Skin epidermis (tissue), 12 donors: ENCODE measurements at regions not wholly inside any gene's neighbourhood (a gene's known extent, or its start where the extent isn't known, plus 50 kb on each side); places are given as distances from the start of the nearest gene placed in this dataset.

Experiments
- H3K27ac ChIP-seq, 21 experiments: fragments of 200-600 bp; sonication (generic) in 11 of 21; one replicate each; pipeline ENCODE4 v1.5.0; 2020; ENCODE audit warnings: mild to moderate bottlenecking in 3 of 21, inconsistent platforms in 2 of 21, moderate library complexity in 2 of 21
- H3K4me3 ChIP-seq, 7 experiments: fragments of 200-600 bp; sonication (generic) in 2 of 7; one replicate each; pipeline ENCODE4 v1.5.0; 2020; ENCODE audit warnings: inconsistent platforms in 2 of 7, mild to moderate bottlenecking in 2 of 7, moderate library complexity in 1 of 7

DNA sequence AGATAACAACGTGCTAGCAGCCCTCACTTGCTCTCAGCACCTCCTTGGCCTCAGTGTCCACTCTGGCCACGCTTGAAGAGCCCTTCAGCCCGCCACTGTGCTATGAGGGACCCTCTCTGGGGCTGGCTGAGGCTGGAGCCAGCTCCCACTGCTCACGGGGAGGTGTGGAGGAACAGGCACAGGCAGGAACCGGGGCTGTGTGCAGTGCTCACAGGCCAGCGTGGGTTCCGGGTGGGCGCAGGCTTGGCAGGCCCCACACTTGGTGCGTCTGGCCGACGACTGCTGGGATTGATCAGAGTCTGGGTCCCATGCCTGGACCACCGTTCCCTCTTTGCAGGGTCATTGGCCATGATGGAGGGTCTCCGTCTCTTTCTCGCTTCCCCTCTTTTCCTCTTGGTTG, 194.3 kb upstream of the GRAMD2B start:
- no peak overlapping the region for H3K4me3 ChIP-seq
- H3K27ac ChIP-seq, result no peak overlapping the region

GRCh38 chr5:126233256-126233655, 190.0 kb upstream of the GRAMD2B start:
- Histone ChIP-seq H3K27ac (no peak overlapping the region), H3K4me3 (no peak overlapping the region)

- H3K4me3 ChIP-seq, result no peak overlapping the region
Observed at GRCh38 chr5:126234563-126235195, 188.5 kb upstream of the GRAMD2B start.

GRCh38 chr5:126235628-126236027, 187.6 kb upstream of the GRAMD2B start:
- Histone ChIP-seq H3K27ac (no peak overlapping the region), H3K4me3 (no peak overlapping the region)

More at GRCh38 chr5:126234563-126235195, 188.5 kb upstream of the GRAMD2B start:
- no peak overlapping the region for H3K27ac ChIP-seq

DNA sequence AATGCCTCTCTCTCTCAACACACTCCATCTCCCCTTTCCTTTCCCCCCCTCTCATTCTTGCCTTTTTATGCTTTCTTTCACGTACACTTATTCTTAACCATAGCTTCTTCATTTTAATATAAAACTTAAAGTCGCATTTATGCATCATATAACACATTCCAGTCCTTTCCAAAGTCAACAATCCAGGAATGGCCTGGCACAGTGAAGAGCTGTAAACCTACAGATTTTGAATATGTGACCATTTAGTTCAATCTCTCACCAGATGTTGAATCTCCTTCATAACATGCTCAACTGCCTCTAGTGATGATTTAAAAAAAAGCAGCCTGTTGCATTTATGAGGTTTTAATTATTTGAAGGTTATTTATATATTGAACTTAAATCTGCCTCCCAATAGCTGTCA, 186.2 kb upstream of the GRAMD2B start:
- H3K4me3 ChIP-seq, result no peak overlapping the region

DNA sequence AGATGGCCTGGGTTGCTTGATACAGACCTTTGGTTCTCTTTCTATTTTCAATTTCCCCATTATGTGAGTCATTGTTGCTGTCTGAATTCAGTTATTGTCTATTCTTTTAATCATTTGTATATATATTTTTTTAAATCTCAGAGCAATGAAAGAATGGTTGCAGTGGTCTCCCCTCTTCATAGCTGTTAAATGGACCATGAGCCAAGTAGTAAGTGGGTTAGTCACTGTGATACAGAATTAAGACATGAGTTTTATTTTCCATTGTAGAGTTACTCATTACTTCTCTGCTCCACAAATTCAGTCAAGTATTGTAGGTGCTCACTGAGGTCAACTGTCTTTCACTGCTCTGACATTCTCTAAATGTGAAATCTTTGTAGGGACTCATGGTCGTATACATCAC, 174.6 kb upstream of the GRAMD2B start:
- Histone ChIP-seq H3K27ac (no peak overlapping the region), H3K4me3 (no peak overlapping the region)

More for the DNA sequence above, 186.2 kb upstream of the GRAMD2B start:
- no peak overlapping the region for H3K27ac ChIP-seq

GRCh38 chr5:126251024-126251423, 172.2 kb upstream of the GRAMD2B start:
- Histone ChIP-seq H3K4me3 (no peak overlapping the region), H3K27ac (no peak overlapping the region)

GRCh38 chr5:126253406-126253805, 169.8 kb upstream of the GRAMD2B start:
- H3K4me3 ChIP-seq, result no peak overlapping the region
- no peak overlapping the region for H3K27ac ChIP-seq

DNA sequence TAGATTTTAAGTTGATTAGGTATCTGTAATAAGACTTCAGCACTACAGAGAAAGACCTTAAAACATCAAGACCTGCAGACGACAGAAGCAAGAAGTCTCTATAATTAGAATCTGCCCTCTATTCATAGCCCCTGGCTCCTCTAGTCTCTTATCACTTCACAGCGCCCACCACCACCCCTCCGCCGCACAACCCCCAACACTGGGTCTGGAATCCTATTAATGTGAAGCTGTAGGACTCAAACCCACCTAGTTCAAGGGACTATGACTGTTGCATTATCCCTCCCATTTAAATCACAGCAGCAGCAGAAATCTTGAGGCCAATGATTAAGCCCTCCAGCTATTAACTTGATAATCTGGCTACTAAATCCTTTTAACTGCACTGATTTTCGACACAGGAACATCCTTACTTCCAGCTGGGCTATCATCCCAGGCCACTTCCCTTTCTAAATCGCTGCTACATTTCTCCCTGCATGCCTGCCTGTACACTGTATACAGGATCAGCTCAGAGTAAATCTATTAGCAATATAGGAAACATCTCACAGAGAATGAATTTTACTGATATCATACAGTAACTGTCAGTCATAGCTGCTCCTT, 159.5 kb upstream of the GRAMD2B start:
- H3K4me3 ChIP-seq, result no peak overlapping the region
- H3K27ac ChIP-seq, result no peak overlapping the region

DNA sequence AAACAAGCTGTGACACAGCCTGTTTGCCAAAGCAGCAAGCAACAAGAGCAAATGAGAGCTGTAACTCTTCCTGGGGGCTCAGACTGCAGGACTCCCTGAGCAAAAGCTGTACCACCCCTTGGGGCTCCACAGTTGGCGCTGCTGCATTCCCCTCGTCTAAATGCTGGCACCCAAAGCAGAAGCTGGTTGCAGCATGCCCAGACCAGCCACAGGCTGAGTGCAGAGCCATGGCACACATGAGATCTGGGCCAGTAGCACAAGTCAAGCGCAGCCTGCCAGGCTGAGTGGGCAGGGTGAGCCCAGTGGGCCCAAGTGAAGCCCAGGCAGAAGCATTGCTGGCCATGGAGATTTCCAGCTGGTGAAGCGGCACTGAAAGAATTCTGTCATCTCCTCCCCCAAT, 157.3 kb upstream of the GRAMD2B start:
- no peak overlapping the region for H3K4me3 ChIP-seq
- H3K27ac ChIP-seq, result no peak overlapping the region

GRCh38 chr5:126267438-126267837, 155.8 kb upstream of the GRAMD2B start:
- Histone ChIP-seq H3K27ac (no peak overlapping the region), H3K4me3 (no peak overlapping the region)

DNA sequence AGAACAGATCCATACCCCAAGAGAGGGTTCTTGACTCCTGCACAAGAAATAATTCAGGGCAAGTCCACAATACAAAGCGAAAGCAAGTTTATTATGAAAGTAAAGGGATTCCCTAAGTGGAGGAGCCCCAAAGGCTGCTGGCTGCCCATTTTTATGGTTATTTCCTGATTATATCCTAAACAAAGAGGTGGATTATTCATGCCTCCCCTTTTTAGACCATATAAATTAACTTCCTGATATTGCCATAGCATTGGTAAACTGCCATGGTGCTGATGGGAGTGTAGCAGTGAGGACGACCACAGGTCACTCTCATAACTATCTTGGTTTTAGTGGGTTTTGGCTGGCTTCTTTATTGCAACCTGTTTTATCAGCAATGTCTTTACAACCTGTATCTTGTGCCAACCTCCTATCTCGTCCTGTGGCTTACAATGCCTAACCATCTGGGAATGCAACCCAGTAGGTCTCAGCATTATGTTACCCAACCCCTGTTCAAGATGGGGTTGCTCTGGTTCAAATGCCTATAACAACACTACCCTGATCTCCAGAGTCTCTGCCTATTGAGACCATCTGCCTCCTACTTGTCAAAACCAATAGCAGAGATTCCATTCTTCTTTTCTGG, 154.4 kb upstream of the GRAMD2B start:
- Histone ChIP-seq H3K4me3 (no peak overlapping the region), H3K27ac (no peak overlapping the region)

GRCh38 chr5:126269511-126269910, 153.7 kb upstream of the GRAMD2B start:
- Histone ChIP-seq H3K27ac (no peak overlapping the region), H3K4me3 (no peak overlapping the region)

DNA sequence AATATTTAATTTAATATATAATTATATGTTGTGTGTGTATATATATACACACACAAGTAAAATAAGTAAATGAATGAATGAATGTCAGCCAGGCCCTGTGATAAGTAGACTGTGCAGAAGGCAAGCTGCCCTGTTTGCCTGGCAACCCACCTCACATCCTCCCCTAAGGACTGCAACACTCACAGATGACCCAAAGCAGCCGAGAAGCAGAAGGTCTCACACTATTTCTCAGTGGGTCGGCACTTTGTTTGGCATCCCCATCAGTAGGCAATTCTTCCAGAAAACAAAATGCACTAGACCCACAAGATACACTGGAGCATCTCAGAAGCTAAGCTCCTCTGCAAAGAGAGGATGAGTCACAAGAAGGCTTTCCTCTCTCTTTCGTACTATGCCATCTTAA, 152.1 kb upstream of the GRAMD2B start:
- Histone ChIP-seq H3K27ac (no peak overlapping the region), H3K4me3 (no peak overlapping the region)

- H3K27ac ChIP-seq, result no peak overlapping the region
- no peak overlapping the region for H3K4me3 ChIP-seq
Observed at GRCh38 chr5:126274076-126274762, 149.0 kb upstream of the GRAMD2B start.

GRCh38 chr5:126274763-126275125, 148.5 kb upstream of the GRAMD2B start:
- no peak overlapping the region for H3K27ac ChIP-seq
- no peak overlapping the region for H3K4me3 ChIP-seq

DNA sequence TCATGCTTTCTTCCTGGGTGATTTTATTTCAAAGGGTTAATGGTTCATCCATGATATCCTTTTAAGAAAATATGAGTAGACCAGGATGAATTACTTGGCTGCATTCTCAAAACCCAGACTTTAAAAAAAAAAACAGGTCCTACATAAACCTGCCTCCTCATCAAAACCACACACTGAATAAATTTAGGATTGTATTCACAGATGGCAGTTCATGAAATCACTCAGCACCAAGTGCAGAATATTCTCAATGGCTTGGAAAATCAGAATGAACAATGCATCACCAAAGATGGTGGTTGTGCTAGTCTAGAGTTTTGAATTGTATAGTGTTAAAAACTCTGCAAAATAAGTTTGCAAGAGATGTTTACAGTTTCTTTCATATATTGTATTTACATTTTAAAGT, 145.4 kb upstream of the GRAMD2B start:
- Histone ChIP-seq H3K4me3 (no peak overlapping the region), H3K27ac (no peak overlapping the region)

DNA sequence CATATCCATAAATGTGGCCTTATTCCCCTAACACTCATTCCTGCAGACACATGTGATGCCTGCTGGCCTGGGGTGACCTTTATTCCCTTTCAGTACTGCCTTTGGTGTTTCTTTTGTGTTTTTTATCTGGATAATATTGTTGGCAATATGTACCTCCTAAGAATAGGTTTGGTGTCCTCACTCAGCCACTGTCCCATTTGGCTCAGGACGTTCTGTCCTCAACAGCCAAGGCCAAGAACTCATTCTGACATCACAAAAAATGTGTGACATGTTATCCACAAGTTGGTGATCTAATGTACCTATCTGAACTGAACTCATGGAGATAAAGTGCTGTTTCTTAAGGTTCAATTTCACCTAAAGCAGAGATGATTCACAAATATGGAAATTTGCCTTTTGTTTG, 142.9 kb upstream of the GRAMD2B start:
- Histone ChIP-seq H3K27ac (no peak overlapping the region), H3K4me3 (no peak overlapping the region)

DNA sequence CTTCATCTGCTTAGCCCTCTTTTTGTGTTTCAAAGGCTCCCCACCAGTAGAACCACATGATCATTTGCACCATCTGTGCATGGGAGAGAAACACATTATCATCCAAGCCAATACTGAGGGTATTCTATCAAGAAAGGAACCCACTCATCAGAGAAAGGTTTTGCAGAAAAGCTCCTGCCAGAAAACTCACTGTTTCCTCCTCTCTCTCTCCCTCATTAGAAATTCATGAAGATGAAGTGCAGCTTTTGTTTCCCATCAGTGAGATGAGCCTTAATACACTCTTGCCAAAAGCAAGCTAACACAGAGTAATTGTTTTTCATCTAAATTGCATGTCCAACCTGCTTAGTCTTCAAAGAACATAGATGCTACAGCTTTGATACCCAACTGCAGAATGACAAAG, 142.4 kb upstream of the GRAMD2B start:
- H3K27ac ChIP-seq, result no peak overlapping the region
- H3K4me3 ChIP-seq, result no peak overlapping the region

DNA sequence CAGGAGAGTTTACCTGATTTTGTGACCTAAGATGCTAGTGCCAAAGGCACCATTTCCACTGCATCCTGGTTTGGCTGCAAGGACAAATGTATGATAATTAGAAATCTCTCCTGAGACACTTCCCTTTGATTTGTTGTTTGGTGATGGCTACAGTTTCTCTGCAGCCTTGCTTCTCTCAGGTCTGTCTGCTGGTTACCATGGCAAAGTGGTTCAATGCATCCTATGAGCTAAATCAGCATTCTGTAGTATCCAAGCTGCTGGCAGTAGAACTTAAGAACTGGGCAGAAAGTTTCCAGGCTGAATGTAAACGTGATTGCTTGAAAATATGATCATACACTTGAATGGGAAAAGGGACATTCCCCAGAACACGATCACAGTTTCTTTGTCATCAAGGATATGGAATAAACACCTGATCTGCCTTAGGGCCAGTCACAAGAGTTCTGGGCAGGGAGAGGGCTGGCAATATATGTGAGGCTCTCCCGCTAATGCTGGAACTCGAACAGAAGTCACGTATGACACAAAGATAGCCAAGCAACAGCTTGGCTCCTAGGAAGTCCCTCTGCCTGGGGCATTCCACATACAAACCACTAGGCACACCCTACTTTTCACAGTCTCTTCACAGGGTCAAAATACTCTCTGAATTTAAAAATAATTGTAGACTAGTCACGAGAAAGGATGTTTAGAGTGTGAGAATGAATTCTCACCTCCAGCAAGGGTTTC, 138.1 kb upstream of the GRAMD2B start:
- Histone ChIP-seq H3K4me3 (no peak overlapping the region), H3K27ac (no peak overlapping the region)
